Keratinocyte (primary cell): ENCODE measurements at regions not wholly inside any gene's neighbourhood (a gene's known extent, or its start where the extent isn't known, plus 50 kb on each side); places are given as distances from the start of the nearest gene placed in this dataset.

ENCODE experiments used
- DNase-seq: peaks from one replicate; pipeline ENCODE4 v3.0.0-alpha.2; 2011; ENCODE audit warnings: low read depth, missing footprints, low spot score
- FAIRE-seq: peaks from 2 replicates; lab custom pipeline; 2011; peaks lifted over from hg19 to GRCh38; lab: Jason Lieb, UNC
- H2AFZ ChIP-seq: 2 replicates; pipeline ENCODE4 v1.6.0; 2012; ENCODE audit warnings: low read length, control low read depth, inconsistent platforms; ENCODE audit not compliant: control insufficient read depth
- H3K27ac ChIP-seq: 2 replicates; pipeline ENCODE4 v1.5.1; 2011; ENCODE audit warnings: low read length; ENCODE audit not compliant: control insufficient read depth, insufficient read depth
- H3K27me3 ChIP-seq: 3 replicates; pipeline ENCODE4 v1.6.0; 2011; ENCODE audit warnings: low read length; ENCODE audit not compliant: control insufficient read depth, insufficient read depth; ENCODE audit errors: extremely low read depth
- H3K36me3 ChIP-seq, 2 experiments: 2 replicates in 1 of 2; 3 replicates in 1 of 2; pipeline ENCODE4 v1.5.1; 2011; ENCODE audit warnings: low read length in 2 of 2, mild to moderate bottlenecking in 1 of 2; ENCODE audit not compliant: control insufficient read depth in 2 of 2, insufficient read depth in 2 of 2; ENCODE audit errors: extremely low read depth in 1 of 2
- H3K4me1 ChIP-seq: 3 replicates; pipeline ENCODE4 v1.5.1; 2011; ENCODE audit warnings: low read length; ENCODE audit not compliant: control insufficient read depth, insufficient read depth; ENCODE audit errors: extremely low read depth
- H3K4me2 ChIP-seq: 3 replicates; pipeline ENCODE4 v1.6.0; 2011; ENCODE audit warnings: low read depth, low read length; ENCODE audit not compliant: control insufficient read depth, insufficient read depth; ENCODE audit errors: extremely low read depth
- H3K4me3 ChIP-seq, 3 experiments: fragments of 200-600 bp in 1 of 3; sonication (generic) in 1 of 3; 2 replicates in 2 of 3; 3 replicates in 1 of 3; pipeline ENCODE4 v1.5.1; 2011 to 2016; ENCODE audit warnings: low read length in 3 of 3, mild to moderate bottlenecking in 3 of 3, control low read depth in 2 of 3, inconsistent platforms in 1 of 3, low read depth in 1 of 3, mixed read lengths in 1 of 3, mixed run types in 1 of 3, moderate library complexity in 1 of 3; ENCODE audit not compliant: control insufficient read depth in 2 of 3, insufficient read depth in 2 of 3; ENCODE audit errors: extremely low read depth in 1 of 3
- H3K79me2 ChIP-seq: 2 replicates; pipeline ENCODE4 v1.6.0; 2012; ENCODE audit warnings: low read length; ENCODE audit not compliant: control insufficient read depth, insufficient read depth
- H3K9ac ChIP-seq: 3 replicates; pipeline ENCODE4 v1.6.0; 2011; ENCODE audit warnings: low read length; ENCODE audit not compliant: control insufficient read depth, insufficient read depth; ENCODE audit errors: extremely low read depth
- H3K9me1 ChIP-seq: 3 replicates; pipeline ENCODE4 v1.6.0; 2011; ENCODE audit warnings: low read length; ENCODE audit not compliant: control insufficient read depth, insufficient read depth; ENCODE audit errors: extremely low read depth
- H3K9me3 ChIP-seq: 2 replicates; pipeline ENCODE4 v1.5.1; 2012; ENCODE audit warnings: low read depth, low read length; ENCODE audit not compliant: control insufficient read depth
- H4K20me1 ChIP-seq: 3 replicates; pipeline ENCODE4 v1.6.0; 2011; ENCODE audit warnings: low read length; ENCODE audit not compliant: control insufficient read depth, insufficient read depth; ENCODE audit errors: extremely low read depth
- EZH2 ChIP-seq: IDR thresholded peaks from one replicate; pipeline ENCODE4 v1.6.1; 2012; ENCODE audit warnings: inconsistent platforms, mild to moderate bottlenecking, low read length, moderate library complexity
- dilution Hi-C: fragments of 300-500 bp; cut with MboI; formaldehyde crosslinking; loops from one replicate; pipeline ENCODE4 v1.7.0; 2020; ENCODE audit warnings: low sequenced_read_pairs; ENCODE audit not compliant: extremely low pct_ligation_motif_present
- TF ChIP-seq, protein P1 (sequence below), 3 experiments: IDR thresholded peaks in 1 of 3; conservative IDR thresholded peaks in 1 of 3; optimal IDR thresholded peaks in 1 of 3; 2 replicates in 2 of 3; 3 replicates in 1 of 3; pipeline versions ENCODE3 to v1.5.1; 2011; ENCODE audit warnings: low read length in 3 of 3, mild to moderate bottlenecking in 3 of 3, moderate library complexity in 2 of 3, control low read depth in 1 of 3, inconsistent platforms in 1 of 3; ENCODE audit not compliant: insufficient read depth in 2 of 3; ENCODE audit errors: extremely low read depth in 1 of 3

DNA sequence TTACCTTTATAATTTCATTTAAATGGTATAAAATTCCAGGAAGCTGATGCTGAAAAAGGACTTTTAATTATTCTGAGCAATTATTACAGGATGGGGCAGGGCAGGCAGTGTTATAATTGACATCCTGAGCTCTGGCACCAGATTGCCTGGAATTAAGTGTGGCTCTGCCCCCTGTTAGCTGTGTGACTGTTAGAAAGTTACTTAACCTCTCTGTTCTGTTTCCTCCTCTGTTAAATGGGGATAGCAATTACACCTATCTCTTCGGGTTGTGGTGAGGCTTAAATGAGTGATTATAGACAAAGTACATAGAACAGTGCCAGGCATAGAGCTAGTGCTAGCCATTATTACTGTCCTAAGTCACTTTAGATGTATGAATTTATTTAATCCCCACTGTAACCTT is 327.3 kb downstream of the SMAD2 start:
- TF ChIP-seq EZH2 = no peak
- TF ChIP-seq, protein P1, sequence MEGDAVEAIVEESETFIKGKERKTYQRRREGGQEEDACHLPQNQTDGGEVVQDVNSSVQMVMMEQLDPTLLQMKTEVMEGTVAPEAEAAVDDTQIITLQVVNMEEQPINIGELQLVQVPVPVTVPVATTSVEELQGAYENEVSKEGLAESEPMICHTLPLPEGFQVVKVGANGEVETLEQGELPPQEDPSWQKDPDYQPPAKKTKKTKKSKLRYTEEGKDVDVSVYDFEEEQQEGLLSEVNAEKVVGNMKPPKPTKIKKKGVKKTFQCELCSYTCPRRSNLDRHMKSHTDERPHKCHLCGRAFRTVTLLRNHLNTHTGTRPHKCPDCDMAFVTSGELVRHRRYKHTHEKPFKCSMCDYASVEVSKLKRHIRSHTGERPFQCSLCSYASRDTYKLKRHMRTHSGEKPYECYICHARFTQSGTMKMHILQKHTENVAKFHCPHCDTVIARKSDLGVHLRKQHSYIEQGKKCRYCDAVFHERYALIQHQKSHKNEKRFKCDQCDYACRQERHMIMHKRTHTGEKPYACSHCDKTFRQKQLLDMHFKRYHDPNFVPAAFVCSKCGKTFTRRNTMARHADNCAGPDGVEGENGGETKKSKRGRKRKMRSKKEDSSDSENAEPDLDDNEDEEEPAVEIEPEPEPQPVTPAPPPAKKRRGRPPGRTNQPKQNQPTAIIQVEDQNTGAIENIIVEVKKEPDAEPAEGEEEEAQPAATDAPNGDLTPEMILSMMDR (optimal IDR thresholded peaks at IDR 0.05 in 1 of 3, IDR thresholded peaks at IDR 0.05 in 1 of 3, conservative IDR thresholded peaks at IDR 0.05 in 1 of 3; ENCODE audit: extremely low read depth in 1 of 3, insufficient read depth in 2 of 3, low read length in 3 of 3) = no peak
- dilution Hi-C loops = no loop called here
- DNase-seq = no peak
- Histone ChIP-seq H3K27ac (no peak overlapping the region), H3K4me1 (no peaks in the 10 kb centered on the region), H3K9me3 (no peaks in the 10 kb centered on the region), H3K9ac (no peak overlapping the region), H4K20me1 (no peaks in the 10 kb centered on the region), H2AFZ (no peak overlapping the region), H3K9me1 (no peaks in the 10 kb centered on the region), H3K4me2 (no peak overlapping the region), H3K27me3 (no peaks in the 10 kb centered on the region), H3K36me3 (no peaks in the 10 kb centered on the region), H3K4me3 (no peak overlapping the region), H3K79me2 (no peaks in the 10 kb centered on the region)
- FAIRE-seq = no peak

DNA sequence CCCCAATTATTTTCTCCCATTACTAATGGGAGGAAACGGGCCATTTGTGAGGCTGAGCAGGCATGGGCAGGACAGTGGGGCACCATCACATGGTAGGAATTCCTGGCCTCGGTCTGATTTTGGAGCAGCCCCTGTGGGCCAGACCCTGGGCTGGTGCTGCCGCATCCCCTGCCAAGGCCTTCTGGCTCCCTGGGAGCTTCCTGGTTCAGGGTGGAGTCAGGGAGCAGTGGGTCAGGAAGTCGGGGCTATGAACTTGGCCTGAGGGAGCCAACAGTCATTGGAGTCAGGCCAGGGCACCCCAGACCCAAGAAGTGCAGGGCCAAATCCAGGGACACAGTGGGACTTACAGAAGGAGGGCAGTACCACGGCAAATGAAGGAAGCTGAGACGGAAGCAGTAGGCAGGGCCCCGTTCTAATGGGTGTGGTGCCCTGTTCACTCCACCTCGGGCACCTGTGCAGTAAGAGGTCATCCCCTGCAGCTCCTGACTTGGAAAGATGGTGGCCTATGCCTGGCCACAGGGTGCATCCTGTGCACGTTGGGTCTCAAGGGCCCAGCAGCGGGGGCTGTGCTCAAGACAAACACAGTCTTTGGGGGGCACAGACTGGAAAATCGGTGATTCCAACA is 328.1 kb downstream of the SMAD2 start:
- no peaks in the 10 kb centered on the region for H3K27me3 ChIP-seq
- no peaks in the 10 kb centered on the region for H3K4me1 ChIP-seq
- H3K9ac ChIP-seq = no peak overlapping the region
- no peaks in the 10 kb centered on the region for H3K9me3 ChIP-seq
- H4K20me1 ChIP-seq = no peaks in the 10 kb centered on the region
- no peaks in the 10 kb centered on the region for H3K9me1 ChIP-seq
- DNase-seq (no peak), FAIRE-seq (no peak)
- TF ChIP-seq, protein P1 (optimal IDR thresholded peaks at IDR 0.05 in 1 of 3, IDR thresholded peaks at IDR 0.05 in 1 of 3, conservative IDR thresholded peaks at IDR 0.05 in 1 of 3; ENCODE audit: extremely low read depth in 1 of 3, insufficient read depth in 2 of 3, low read length in 3 of 3) = no peak
- no peak for TF ChIP-seq EZH2
- H3K79me2 ChIP-seq = no peaks in the 10 kb centered on the region
- no peak overlapping the region for H2AFZ ChIP-seq
- H3K27ac ChIP-seq = no peak overlapping the region
- H3K4me2 ChIP-seq = no peak overlapping the region
- no peaks in the 10 kb centered on the region for H3K36me3 ChIP-seq
- dilution Hi-C loops = no loop called here
- H3K4me3 ChIP-seq = no peak overlapping the region
